ENCODE measurements at regions not wholly inside any gene's neighbourhood (a gene's known extent, or its start where the extent isn't known, plus 50 kb on each side); places are given as distances from the start of the nearest gene placed in this dataset.

DNA sequence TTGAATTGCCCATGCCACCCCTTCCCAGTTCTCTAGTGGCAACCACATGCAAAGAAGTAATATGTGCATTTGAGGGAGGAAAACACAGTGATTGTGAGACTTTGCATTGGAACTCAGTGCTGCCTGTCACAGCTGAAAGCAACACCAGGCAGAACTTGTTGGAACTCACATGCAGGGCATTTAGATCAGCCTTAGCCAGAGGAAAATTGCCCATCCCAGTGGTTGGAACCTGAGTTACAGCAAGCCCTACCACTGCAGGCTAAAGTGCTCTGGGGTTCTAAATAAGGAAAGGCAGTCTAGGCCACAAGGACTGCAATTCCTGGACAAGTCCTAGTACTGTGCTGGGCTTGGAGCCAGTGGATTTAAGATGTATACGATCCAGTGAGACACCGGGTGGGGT lies 245.3 kb upstream of the UFL1 start:
- Mint-ChIP-seq H3K27me3 (ENCODE audit: low read depth) (no peaks in the 10 kb centered on the region), H3K4me3 (no peak overlapping the region), H3K4me1 (ENCODE audit: low read depth) (no peaks in the 10 kb centered on the region), H3K36me3 (ENCODE audit: low read depth) (no peaks in the 10 kb centered on the region), H3K27ac (no peak overlapping the region), H3K9me3 (peaks cover 14% of the 10 kb centered on the region)

DNA sequence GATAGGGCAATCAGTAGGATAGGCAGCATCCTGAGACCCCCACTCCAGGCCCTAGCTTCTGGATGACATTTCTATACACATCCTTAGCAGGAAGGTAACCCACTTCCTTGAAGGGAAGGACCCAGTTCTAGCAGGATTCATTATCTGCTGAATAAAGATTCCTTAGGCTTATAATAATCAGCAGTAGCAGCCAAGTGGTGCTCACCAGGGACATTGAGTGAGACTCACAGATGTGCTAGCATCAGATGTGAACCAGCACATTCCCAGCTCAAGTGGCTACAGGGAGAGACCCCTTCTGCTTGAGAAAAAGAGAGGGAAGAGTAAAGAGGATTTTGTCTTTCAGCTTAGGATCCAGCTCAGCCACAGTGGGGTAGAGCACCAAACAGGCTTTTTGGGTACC lies 244.8 kb upstream of the UFL1 start:
- no peak overlapping the region for H3K4me3 Mint-ChIP-seq

DNA sequence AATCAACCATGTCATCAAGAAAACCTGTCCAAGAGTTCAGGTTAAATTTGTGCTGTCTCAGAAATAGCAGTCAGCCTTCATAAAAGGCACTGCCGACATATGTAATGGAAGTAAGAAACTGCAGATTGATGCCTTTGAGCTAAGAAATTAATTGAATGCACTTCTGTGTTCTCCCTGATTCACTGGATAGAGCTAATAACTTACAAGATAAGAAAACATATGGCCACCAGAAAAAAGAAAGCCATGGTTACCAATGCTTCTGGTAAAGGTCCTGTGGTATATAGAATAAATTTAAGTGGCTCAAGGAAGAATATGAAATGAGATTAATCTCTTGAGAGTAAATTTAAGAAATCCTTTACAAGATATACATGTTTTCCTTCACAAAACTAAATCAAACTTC lies 242.5 kb upstream of the UFL1 start:
- no peaks in the 10 kb centered on the region for H3K27me3 Mint-ChIP-seq (ENCODE audit: low read depth)
- no peaks in the 10 kb centered on the region for H3K9me3 Mint-ChIP-seq
- H3K4me1 Mint-ChIP-seq (ENCODE audit: low read depth): no peaks in the 10 kb centered on the region
- H3K4me3 Mint-ChIP-seq: no peak overlapping the region
- no peak overlapping the region for H3K27ac Mint-ChIP-seq
- no peaks in the 10 kb centered on the region for H3K36me3 Mint-ChIP-seq (ENCODE audit: low read depth)

More for the DNA sequence above, 244.8 kb upstream of the UFL1 start:
- Mint-ChIP-seq H3K36me3 (ENCODE audit: low read depth) (no peaks in the 10 kb centered on the region), H3K9me3 (peaks cover 14% of the 10 kb centered on the region), H3K4me1 (ENCODE audit: low read depth) (no peaks in the 10 kb centered on the region), H3K27me3 (ENCODE audit: low read depth) (no peaks in the 10 kb centered on the region), H3K27ac (no peak overlapping the region)

DNA sequence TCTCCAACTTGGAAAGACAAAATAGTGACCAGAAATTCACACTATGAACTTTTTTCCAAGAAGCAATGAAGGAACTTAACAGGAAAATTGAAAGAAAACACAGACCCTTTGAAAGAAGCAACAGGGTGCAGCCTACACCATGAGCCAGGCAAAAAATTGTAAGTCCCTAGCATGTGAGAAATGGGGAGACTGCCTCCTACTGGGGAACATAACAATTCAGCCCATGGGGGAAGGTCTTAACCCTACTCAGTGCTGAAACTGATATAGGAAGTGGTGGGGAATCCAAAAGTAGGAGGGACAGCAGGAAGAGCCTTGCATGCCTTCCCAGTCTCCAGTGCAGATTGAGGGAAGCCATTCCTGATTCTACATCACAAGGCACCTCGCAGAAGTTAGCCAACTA lies 235.1 kb upstream of the UFL1 start:
- Mint-ChIP-seq H3K27ac (no peak overlapping the region), H3K4me3 (no peak overlapping the region), H3K27me3 (ENCODE audit: low read depth) (no peaks in the 10 kb centered on the region), H3K36me3 (ENCODE audit: low read depth) (no peaks in the 10 kb centered on the region), H3K9me3 (no peaks in the 10 kb centered on the region), H3K4me1 (ENCODE audit: low read depth) (no peaks in the 10 kb centered on the region)

DNA sequence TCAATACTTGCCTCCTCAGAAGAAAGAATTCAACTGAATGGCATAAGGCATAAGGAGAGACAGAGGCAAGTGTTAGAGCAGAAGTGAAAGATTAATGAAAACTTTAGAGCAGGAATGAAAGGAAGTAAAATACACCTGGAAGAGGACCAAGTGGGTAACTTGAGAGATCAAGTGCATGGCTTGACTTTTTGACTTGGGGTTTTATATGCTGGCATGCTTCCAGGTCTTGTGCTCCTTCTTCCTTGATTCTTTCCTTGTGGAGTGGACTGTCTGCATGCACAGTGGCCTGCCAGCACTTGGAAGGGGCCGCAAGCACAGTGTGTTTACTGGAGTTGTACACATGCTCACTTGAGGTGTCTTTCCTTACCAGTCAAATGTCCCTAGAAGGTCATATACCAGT lies 222.1 kb upstream of the UFL1 start:
- H3K4me1 Mint-ChIP-seq (ENCODE audit: low read depth): no peaks in the 10 kb centered on the region
- H3K9me3 Mint-ChIP-seq: no peaks in the 10 kb centered on the region
- H3K4me3 Mint-ChIP-seq: no peak overlapping the region
- no peak overlapping the region for H3K27ac Mint-ChIP-seq
- H3K36me3 Mint-ChIP-seq (ENCODE audit: low read depth): no peaks in the 10 kb centered on the region
- peaks cover 5% of the 10 kb centered on the region for H3K27me3 Mint-ChIP-seq (ENCODE audit: low read depth)

DNA sequence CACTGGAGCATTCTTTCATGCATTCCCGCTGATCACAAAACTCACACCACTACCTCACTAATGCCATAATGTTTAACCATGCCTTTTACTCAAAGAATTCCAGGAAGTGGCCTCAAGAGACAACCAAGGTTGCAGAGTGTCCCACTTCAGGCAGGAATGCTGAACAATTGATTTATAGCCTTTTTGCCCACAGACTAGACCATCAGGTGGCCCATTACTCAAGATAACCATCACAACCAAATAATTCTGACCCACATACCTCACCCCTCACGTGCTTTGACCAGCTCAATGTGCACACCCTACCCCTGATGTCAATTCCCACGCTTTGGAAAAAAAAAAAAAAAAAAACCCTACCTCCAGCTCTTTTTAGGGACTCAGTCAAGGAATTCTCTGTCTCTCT lies 220.6 kb upstream of the UFL1 start:
- Mint-ChIP-seq H3K4me3 (no peak overlapping the region), H3K36me3 (ENCODE audit: low read depth) (no peaks in the 10 kb centered on the region), H3K27ac (no peak overlapping the region), H3K4me1 (ENCODE audit: low read depth) (peaks cover 4% of the 10 kb centered on the region), H3K9me3 (no peaks in the 10 kb centered on the region), H3K27me3 (ENCODE audit: low read depth) (peaks cover 5% of the 10 kb centered on the region)

DNA sequence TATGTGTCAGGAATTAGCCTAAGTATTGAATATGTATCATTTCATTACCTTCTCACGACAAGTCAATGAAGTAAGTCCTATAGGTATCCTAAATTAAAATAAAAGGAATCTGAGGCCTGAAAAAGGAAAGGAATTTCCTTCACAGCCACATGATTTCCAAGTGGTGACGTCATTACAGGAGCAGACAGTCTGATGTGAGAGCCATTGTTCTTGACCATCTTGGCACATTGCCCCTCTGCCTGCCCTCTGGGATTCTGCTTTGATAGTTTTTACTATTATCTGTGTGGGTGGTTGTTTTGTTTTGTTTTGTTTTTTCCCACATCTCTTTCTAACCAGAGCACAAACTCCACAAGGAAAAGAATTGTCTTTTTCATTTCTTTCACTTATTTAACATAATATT lies 219.8 kb upstream of the UFL1 start:
- H3K9me3 Mint-ChIP-seq: no peaks in the 10 kb centered on the region
- H3K36me3 Mint-ChIP-seq (ENCODE audit: low read depth): no peaks in the 10 kb centered on the region
- H3K4me1 Mint-ChIP-seq (ENCODE audit: low read depth): peaks cover 4% of the 10 kb centered on the region
- peaks cover 5% of the 10 kb centered on the region for H3K27me3 Mint-ChIP-seq (ENCODE audit: low read depth)
- H3K27ac Mint-ChIP-seq: no peak overlapping the region
- no peak overlapping the region for H3K4me3 Mint-ChIP-seq

DNA sequence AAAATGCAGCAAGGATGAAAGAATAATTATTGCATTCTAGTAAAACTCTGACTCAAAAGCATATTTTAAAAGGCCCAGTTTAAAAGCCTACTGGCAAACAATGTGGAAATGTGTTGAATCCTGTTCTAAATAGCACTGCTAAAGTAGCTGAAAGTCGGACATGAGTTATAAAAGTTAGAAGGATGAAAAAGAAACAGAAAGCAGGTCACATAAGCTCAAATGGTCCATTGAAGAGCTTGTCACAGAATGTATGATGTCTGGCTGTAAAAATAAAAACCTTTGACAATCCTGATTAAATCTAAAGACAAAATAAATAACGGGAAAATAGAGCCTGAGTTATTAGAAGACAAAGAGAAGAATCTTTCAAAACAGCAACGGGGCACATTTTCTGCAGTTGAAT lies 218.6 kb upstream of the UFL1 start:
- Mint-ChIP-seq H3K4me3 (no peak overlapping the region), H3K4me1 (ENCODE audit: low read depth) (peaks cover 4% of the 10 kb centered on the region), H3K27me3 (ENCODE audit: low read depth) (peaks cover 5% of the 10 kb centered on the region), H3K36me3 (ENCODE audit: low read depth) (no peaks in the 10 kb centered on the region), H3K9me3 (no peaks in the 10 kb centered on the region), H3K27ac (no peak overlapping the region)

DNA sequence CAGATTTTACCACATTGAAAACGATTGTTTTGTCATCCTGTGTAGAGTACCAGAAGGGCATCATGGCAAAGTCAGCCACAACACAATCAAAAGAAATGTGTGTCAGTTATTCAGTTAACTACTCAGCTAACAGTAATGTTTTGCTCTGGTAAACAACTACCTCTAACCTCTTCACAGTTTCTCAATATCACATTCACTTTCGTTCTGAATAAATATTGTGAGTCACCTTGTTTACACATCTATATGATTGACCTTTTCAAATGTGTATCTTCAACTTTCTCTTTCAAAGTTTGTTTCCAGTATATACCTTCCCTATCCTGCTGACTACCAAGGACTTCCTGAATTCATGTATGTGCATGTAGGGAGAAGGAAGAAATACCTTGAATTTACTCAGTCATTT lies 216.6 kb upstream of the UFL1 start:
- Mint-ChIP-seq H3K4me3 (no peak overlapping the region), H3K36me3 (ENCODE audit: low read depth) (no peaks in the 10 kb centered on the region), H3K27ac (no peak overlapping the region), H3K27me3 (ENCODE audit: low read depth) (peaks cover 5% of the 10 kb centered on the region), H3K4me1 (ENCODE audit: low read depth) (peaks cover 4% of the 10 kb centered on the region), H3K9me3 (peaks cover 3% of the 10 kb centered on the region)

DNA sequence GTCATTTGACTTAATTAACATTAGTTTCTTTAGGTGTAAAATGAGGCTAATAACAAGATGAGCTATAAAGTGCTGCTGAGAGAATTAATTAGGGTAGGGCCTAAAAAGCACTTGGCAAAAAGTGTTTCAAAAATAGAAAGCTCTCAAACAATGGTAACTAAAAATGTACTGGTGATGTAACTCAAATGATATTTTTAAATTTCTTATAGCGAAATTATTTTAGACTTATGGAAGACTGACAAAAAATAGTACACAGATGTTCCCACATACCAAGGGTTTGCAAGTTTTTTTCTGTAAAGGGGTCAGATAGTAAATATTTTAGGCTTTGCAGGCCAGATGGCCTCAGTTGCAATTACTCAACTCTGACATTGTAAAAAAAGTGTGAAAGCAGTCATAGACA lies 190.7 kb upstream of the UFL1 start:
- H3K9me3 Mint-ChIP-seq: no peaks in the 10 kb centered on the region
- no peak overlapping the region for H3K27ac Mint-ChIP-seq
- no peaks in the 10 kb centered on the region for H3K27me3 Mint-ChIP-seq (ENCODE audit: low read depth)
- H3K36me3 Mint-ChIP-seq (ENCODE audit: low read depth): no peaks in the 10 kb centered on the region
- no peak overlapping the region for H3K4me3 Mint-ChIP-seq
- no peaks in the 10 kb centered on the region for H3K4me1 Mint-ChIP-seq (ENCODE audit: low read depth)

DNA sequence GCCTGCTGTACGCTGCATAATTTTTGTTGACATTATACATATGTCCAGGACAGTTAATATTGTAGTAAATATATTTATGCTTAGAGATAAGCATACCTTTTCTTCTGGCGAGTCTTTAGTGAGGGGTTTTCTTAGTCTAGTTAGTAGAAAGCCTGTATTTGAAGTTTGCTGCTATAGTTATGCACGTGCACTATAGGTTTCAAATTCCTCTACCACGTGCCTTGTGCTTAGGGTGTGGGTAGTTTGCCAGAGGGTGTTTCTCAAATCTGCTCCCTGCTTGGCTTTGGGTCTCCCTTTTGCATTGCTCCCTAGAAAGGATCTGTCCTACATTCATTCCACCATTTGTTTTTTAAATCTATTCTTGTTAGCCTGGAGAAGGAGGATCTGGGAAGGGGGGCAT lies 181.4 kb upstream of the UFL1 start:
- Mint-ChIP-seq H3K9me3 (peaks cover 4% of the 10 kb centered on the region), H3K4me1 (ENCODE audit: low read depth) (no peaks in the 10 kb centered on the region), H3K27ac (no peak overlapping the region), H3K27me3 (ENCODE audit: low read depth) (no peaks in the 10 kb centered on the region), H3K36me3 (ENCODE audit: low read depth) (no peaks in the 10 kb centered on the region), H3K4me3 (no peak overlapping the region)

DNA sequence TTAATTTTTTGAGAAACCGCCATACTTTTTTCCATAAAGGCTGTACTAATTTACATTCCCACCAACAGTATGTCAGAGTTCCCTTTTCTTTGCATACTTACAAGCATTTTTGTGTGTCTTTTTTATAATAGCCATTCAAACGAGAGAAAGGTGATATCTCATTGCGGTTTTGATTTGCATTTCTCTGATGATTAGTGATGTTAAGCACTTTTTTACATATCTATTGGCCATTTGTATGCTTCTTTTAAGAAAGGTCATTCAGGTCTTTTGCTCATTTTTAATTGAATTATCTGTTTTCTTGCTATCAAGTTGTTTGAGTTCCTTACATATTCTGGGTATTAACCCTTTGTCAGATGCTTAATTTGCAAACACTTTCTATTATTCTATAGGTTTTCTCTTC lies 176.1 kb upstream of the UFL1 start:
- Mint-ChIP-seq H3K36me3 (ENCODE audit: low read depth) (no peaks in the 10 kb centered on the region), H3K4me1 (ENCODE audit: low read depth) (no peaks in the 10 kb centered on the region), H3K27ac (no peak overlapping the region), H3K4me3 (no peak overlapping the region), H3K27me3 (ENCODE audit: low read depth) (no peaks in the 10 kb centered on the region), H3K9me3 (peaks cover 4% of the 10 kb centered on the region)

DNA sequence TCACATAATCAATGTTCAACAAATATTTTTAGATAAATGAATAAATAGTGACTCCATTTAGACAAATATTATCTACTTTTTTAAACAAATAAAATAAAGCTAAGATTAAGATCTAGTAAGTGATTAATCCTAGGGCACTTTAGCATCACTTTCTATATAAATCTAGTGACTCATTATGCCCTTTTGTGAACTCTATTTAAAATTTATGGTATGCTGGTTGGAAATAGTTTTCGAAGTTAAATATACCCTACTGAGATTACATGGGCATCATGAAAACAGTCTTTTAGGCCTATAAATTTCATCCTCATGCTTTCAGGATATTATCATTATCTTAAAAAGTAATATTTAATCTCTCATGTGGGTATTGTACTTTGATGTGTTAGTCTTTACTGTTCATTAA lies 140.4 kb upstream of the UFL1 start:
- Mint-ChIP-seq H3K27me3 (ENCODE audit: low read depth) (no peaks in the 10 kb centered on the region), H3K9me3 (no peaks in the 10 kb centered on the region), H3K4me1 (ENCODE audit: low read depth) (no peaks in the 10 kb centered on the region), H3K36me3 (ENCODE audit: low read depth) (no peaks in the 10 kb centered on the region), H3K27ac (no peak overlapping the region), H3K4me3 (no peak overlapping the region)

DNA sequence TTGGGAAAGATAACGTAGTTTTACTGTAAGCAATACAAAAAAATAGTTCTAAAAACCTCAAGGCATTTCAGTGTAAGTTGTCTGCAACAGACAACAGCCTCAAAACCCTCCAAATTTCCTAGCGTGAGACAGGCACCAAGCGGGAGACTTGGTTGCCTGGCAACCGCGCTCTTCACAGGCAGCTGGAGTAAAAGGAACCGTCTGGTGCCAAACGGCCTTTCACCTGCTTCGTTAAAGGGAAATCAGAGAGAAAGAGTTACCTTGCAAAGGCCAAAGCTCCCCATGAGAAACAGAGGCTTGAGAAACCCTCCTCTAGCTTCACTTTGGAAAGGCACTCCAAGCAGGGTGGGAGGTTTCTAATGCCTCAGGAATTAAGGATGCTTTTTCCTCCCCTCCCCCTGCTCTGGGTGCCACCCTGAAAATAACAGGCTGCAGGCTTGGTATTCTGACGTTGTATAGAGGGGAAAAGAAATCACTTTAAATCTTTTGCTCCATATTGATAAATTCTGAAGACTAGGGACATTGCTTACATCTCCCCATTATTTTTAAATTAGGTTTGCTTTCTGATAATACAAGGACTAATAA lies 129.7 kb upstream of the UFL1 start:
- Mint-ChIP-seq H3K4me1 (ENCODE audit: low read depth) (no peaks in the 10 kb centered on the region), H3K36me3 (ENCODE audit: low read depth) (no peaks in the 10 kb centered on the region), H3K27ac (no peak overlapping the region), H3K4me3 (no peak overlapping the region), H3K9me3 (no peaks in the 10 kb centered on the region), H3K27me3 (ENCODE audit: low read depth) (peaks cover 11% of the 10 kb centered on the region)

DNA sequence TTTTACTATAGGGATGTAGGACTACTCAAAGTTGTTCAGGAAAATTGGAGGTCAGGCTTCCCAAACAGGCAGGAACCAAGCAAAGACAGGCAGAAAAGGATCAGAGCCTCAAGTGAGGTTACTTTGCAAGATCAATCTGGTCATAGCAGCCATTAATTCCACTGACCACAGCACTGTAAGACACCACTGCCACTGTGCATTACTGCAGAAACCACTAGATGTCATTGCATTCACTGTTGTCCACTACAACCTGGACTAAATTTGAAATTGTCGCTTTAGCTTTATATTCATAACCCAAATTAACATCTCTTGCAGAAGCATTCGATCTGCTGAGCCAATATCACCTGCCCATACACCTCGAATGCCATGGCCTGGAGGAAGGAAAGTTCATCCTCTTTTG lies 126.9 kb upstream of the UFL1 start:
- Mint-ChIP-seq H3K27ac (no peak overlapping the region), H3K4me3 (no peak overlapping the region), H3K4me1 (ENCODE audit: low read depth) (no peaks in the 10 kb centered on the region), H3K36me3 (ENCODE audit: low read depth) (no peaks in the 10 kb centered on the region), H3K9me3 (no peaks in the 10 kb centered on the region), H3K27me3 (ENCODE audit: low read depth) (peaks cover 4% of the 10 kb centered on the region)

DNA sequence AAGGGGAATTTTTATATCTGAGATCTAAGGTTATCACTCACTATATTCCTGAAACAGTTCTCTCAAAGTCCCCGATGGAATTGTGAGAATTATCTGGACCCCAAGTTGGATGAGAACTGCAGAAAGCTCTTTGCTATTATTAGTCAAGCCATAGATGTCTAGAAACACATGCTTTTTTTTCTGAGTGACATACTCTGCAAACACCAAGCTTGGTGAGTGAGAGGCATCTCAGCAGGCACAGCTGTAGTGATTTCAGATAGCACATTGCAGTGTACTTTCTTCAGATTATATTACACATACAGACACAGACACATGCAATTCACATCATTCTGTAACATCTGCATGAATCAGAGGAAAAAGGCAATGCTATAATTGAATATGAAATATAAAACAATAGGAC lies 111.1 kb upstream of the UFL1 start:
- Mint-ChIP-seq H3K36me3 (ENCODE audit: low read depth) (no peaks in the 10 kb centered on the region), H3K27ac (no peak overlapping the region), H3K9me3 (no peaks in the 10 kb centered on the region), H3K4me3 (no peak overlapping the region), H3K27me3 (ENCODE audit: low read depth) (peaks cover 4% of the 10 kb centered on the region), H3K4me1 (ENCODE audit: low read depth) (no peaks in the 10 kb centered on the region)
